Left forelimb (tissue), 1 donor: ENCODE measurements at regions not wholly inside any gene's neighbourhood (a gene's known extent, or its start where the extent isn't known, plus 50 kb on each side); places are given as distances from the start of the nearest gene placed in this dataset.
"Not testable (repeated sequence)": the region's sequence is repeated elsewhere in the genome, so short reads cannot be mapped to it uniquely, and the experiment has no call there.

Source experiments
- DNase-seq: peaks from one replicate; pipeline ENCODE4 v3.0.0-alpha.2; 2018; ENCODE audit warnings: low spot score

DNA sequence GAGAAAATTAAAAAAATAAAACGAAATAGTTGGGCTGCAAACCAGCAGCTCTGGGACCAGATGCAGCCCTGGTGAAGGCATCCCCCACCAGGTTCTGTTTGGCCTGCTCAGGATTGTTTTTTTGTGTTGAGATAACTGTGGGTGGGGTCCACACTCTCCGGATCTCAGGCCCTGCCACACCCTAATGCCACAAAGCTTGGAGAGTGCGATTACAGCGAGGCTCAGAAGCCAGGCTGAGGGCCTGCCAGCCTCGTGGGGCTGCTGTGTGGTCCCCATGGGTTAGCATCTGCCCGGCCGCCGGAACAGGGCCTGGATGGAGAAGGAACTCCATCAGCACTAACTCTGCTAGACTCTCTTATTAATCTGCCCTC is 290.8 kb upstream of the PLGLB2 start:
- DNase-seq, result not testable (repeated sequence)

DNA sequence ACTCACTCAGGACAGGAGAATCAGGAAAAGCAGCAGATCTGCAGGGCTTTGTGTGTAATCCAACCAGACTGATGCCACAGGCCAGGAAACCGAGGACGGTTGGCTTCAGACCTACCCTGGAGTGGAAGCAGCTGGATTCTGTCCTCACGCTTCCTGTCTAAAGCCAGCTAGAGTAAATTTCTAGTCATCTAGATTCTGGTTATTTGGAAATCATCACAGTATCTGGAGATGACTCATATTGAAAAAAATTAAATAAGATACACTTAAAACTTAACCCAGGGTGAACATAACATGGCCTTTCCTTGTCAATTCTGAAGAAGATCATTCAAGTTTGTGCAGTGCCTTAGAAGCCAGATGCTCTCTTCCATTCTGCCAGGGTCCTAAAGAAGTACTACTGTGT is 288.9 kb upstream of the PLGLB2 start:
- DNase-seq, result not testable (repeated sequence)

DNA sequence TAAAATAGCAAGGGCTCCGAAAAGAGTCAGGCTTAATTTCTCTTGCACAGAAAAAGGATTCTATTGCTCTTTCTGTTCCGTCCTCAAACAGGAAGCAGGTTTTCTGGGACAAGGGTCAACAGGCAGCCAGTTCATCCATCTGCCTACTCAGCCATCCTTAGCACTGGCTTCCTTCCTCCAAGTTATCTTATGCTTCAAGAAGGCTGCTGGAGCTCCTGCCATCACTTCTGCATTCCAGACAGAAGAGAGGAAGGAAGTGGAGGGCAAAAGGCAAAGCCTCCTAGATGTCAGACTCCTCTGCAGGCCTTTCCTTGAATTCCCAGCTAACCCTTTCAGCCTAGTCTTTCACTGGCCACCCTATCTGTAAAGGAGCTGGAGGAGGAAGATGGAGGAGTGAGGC is 287.8 kb upstream of the PLGLB2 start:
- DNase-seq, result not testable (repeated sequence)

DNA sequence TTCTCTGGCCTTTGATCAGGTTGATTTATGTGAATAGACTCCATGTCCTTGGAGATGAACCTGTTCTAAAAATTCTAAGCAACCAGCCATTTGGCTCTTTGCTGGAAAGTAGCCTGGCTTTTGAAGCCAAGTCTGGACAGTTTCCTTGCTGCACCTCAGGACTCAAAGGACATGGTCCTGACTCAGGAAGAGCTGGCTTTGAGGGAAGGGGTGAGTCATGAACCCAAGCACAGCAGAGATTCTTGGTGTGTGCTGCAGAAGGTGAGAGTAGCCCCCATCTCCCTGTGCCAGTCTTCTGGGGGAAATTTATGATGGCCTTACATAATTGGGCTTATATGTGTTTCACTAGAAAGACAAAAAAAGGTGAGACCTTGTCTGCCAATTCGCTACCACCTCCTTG is 287.2 kb upstream of the PLGLB2 start:
- not testable (repeated sequence) for DNase-seq

DNA sequence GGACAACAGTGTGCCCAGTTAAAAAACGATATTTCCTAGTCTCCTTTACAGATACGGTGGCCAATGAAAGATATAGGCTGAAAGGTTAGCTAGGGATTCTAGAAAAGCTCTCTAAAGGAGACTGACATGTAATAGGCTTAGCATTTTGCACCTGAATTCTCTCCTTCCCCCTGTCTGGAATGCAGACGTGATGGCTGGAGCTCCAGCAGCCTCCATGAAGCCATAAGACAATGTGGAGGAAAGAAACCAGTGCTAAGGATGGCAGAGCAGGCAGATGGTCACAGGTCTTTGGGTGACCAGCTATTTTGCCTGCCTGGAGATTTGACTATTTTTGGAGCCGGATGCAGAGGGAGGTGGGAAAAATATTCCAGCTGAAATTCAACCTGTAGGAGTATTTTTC is 286.2 kb upstream of the PLGLB2 start:
- DNase-seq, result not testable (repeated sequence)

DNA sequence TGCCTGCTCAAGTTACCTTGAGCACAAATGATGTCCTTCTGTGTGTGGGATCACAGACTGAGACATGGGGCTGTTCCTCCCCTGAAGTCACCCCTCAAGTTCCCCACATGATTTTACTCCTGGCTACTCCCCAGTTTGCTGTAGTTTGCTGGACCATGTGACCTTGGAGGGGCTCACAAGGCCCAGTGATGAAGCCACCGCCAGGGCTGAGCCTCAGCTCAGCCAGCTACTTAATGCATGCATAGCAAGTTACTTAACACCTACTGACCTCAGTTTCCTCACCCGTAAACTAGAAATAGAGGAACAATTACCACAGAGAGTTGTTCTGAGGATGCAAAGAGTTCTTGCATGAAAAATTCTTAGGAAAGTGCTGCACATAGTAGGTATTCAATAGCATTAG is 283.7 kb upstream of the PLGLB2 start:
- DNase-seq, result not testable (repeated sequence)

DNA sequence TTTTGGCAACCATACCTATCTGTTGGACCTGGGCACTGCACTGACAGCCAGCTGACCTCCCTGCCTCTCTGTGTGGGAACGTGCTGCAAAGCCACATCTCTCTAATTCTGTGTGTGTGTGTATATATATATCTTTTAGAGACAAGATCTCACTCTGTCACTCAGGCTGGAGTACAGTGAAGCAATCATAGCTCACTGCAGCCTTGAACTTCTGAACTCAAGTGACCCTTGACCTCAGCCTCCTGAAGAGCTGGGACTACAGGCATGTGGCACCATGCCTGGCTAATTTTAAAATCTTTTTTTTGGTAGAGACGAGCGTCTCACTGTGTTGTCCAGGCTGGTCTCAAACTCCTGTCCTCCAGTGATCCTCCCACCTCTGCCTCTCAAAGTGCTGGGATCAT is 282.2 kb upstream of the PLGLB2 start:
- not testable (repeated sequence) for DNase-seq

DNA sequence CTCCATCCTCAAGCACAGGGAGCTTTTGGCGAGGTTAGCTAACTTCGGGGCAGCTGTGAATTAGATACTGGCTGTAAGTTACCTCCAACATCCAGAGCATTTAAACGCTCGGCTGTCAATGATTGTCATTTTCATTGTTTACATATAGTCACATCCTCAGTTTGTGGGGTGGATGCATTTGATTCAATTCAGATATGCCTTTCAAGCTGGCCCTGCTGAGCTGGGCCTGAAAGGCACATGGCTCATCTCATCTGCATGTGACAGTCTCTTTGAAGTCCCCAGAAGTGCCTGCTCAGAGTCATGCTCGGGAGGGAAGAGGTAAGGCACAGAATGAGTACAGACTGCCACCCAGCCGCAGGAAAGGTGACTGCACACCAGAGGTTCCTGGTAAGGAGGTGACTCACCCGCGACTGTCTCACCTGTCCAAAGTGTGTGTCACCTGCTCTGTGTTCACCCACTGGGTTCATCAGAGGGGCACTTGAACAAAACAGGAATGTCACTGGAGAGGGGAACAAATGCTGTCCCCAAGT is 281.2 kb upstream of the PLGLB2 start:
- DNase-seq, result not testable (repeated sequence)

DNA sequence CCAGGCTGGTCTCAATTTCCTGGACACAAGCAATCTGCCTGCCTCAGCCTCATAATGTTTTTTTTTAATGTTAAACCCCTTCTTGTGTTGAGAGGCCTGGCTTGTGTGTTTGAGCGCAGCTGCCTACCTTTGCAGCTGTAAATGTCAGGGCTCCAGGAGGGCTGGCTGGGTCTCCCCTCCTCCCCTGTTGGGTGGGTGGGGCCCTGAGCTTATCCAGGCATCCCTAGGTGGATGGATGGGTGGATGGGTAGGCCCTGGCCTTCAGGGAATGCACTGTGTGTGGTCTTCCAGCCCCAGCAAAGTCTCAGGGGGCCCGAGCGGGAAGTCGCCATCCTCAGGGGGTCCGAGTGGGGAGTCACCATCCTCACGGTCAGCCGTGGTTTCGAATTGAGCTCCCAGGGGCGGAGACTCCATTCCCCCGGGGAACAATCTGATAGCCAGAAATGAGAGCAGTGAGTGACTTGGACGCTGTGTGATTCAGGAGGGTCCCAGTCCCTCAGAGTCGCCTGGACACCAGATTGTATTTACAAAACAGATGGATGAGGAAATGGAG is 279.4 kb upstream of the PLGLB2 start:
- not testable (repeated sequence) for DNase-seq

DNA sequence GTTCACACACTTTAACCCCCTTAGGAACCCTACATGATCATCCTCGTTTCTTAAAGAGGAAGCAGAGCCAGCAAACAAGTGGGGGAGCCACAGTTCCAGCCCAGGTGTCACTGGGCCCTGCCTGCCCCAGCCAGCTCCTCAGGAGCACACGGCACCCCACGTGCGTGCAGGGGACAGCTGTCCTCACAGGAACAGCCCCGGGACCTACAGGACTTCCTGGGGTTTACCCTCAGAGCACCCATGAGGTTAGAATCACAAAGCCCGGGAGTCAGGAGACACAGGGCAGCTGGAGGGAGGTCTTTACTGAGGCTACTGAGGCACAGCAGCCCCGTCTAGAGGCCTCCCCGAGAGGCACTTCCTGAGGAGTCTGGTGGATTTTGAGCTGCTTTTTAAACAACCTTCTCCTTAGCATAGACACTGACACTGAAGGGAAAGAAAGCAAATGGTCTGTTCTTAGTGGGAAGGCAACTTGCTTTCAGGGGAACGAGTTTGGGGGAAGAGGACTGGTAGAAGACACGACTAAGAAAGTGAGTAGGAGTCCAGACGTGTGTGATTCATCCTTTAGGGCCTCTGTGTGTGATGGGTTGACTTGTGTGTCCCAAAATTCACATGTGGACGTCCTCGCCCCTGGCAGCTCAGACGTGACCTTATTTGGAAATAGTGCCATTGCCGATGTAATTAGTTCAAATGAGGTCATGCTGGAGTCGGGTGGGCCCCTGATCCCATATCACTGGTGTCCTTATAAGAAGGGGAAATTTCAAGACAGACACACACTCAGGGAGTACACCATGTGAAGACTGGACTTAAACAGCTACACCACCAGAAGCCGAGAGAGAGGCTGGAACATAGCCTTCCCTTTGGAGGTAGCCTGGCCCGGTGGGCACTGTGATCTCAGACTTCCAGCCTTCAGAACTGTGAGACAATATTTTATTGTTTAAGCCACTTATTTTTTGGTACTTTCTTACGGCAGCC is 278.4 kb upstream of the PLGLB2 start:
- not testable (repeated sequence) for DNase-seq

DNA sequence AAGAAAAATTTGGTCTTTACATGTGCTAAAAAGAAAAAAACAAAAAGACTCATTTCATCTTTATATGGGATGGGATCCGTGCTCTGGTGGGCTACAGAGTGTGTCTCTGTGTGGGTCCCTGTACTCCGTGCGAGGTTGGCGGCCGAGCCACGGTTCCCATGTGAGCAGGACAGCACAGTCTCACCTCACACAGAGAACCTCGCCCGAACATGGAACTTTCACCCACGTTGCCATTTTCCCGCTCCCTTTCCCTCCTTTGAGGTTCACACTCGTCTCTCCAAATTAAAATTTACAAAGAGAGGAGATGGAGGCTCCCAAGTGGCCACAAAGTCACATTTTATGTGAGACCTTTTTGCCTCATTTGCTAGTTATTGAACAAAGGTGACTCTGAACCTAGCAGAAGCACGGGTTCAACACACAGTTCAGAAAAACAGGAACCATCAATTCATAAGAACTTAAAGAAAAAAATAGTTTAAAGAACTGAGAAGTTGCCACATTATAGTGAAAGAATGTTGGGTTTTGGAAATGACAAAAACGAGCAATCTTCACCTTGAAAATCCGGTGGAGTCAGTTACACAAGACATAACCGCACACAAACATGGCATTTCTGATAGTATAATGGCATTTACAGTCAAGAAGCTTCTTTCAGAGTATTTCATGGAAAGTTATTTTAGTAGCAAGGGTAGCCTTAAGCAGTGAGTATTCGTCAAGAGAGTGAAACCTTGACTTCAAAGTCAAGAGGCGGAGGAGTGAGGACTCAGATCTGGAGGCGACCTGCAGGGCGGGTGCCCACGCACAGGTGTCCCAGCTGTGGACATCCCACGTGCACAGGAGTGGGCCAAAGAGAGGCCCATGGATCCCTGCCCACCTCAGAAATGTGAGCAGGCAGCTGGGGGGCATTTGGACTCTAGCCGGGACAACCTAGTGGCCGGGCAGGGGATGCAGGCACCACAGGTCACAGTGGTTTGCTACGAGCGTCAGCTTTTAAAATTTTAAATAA is 277.2 kb upstream of the PLGLB2 start:
- DNase-seq, result not testable (repeated sequence)

DNA sequence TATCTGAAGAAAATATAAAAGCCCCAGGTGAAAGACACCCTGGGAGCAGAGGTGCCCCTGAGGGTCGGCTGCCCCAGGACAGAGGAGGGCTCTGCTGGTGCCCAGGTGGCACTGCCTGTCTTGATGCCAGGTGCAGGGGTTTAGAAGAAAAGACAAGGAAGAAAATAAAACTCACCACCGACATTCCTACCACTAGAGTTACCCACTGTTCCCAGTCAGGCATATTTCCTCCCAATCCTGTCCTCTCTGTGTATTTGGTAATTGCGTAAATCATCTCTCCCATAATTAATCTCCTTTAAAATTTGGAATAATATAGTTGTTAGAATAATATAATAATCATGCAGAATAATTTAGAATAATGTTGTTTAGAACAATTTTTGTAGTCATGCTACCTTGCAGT is 276.4 kb upstream of the PLGLB2 start:
- DNase-seq, result not testable (repeated sequence)

DNA sequence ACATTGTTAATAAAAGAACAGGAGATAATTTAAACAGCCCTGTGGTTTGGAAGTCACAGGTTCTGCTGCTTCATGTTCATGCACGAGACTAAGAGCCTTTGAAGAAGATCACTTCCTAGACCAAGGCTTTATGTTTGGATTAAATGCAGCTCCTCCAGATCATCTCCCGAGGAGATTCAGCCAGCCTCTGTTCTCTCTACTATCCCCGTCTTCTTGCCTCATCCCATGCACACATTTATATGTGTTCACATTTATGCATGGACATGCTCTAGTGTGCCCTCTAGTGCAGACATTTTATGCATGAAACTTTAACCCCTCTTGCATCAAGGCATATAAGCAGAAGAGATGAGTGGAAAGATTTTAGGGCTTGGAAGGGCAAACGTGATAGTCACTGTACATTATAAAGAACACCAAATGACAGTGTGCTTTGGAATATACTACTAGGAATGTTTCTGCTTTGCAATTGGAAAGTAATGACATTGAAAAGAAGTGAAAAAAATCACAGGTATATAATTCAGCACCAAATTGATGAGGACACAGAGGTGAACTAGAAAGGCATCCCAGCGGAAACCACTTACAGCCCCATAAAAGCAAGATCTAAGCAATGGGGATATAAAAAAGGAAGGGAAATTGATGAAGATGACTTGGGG is 271.5 kb upstream of the PLGLB2 start:
- not testable (repeated sequence) for DNase-seq

DNA sequence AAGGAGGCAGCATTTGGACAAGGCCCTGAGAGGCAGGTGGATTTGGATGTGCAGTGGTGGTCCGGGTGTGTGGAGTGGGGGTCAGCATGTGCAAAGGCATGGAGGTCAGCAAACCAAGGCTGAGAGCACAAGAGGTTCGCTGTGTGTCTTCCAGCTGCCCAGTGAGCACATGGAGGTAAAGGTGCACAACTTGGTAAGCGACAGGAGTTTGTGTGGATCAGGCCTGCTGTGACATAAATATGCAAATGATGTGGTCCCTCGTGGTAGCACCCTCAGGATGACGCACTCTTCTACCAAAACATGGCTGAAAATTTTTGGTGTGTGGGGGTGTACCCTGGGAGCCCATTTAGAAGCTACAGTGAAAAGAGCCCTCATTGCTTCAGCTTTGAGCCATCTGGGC is 271.0 kb upstream of the PLGLB2 start:
- DNase-seq, result not testable (repeated sequence)

DNA sequence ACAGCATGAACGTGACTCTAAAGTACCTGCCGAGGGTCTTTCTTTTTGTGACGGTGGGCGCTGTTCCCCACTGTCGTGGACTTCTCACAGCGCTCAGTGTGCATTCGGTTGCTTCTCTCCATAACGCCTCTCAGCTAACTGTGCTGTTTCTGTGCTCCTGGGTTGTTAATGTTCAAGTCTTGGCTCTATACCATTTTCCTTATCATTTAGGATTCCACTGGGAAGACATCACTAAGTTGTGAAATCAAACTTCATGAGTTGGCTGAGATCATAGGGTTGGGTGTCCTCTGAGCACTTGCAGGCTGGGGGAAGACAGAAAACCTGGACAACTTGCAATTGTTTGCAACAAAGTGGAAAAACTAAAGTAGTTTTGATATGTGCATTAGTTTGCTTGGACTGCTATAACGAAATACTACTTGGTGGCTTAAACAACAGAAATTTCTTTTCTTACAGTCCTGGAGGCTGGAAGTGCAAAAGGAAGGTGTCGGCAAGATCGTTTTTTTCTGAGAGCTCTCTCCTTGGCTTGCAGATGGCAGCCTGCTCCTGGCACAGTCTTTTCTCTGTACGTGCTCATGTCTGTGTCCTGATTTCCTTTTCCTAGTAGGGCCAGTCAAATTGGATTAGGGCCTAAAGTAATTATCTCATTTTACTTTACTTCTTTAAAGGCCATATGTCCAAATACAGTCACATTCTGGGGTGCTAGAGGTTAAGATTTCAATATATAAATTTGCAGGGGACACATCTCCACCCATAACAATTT is 270.0 kb upstream of the PLGLB2 start:
- not testable (repeated sequence) for DNase-seq

DNA sequence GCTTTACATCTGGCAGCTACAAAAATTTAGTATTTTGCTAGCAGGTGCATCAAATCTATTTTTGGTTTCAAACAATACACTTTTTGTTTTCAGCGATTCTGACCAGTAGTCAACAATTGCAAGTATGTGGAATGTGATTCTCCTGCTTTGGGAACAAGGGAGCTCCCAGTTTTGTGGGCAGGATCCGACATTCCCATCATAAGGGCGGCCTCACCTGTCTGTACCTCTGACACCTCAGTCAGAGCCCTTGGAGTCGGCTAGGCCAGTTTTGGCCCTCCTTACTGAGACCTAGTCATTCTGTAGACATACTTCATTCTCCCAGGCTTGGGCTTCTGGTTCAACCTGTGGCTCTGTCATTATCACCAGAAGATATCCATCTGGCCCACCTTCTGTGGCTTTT is 269.0 kb upstream of the PLGLB2 start:
- DNase-seq, result not testable (repeated sequence)

DNA sequence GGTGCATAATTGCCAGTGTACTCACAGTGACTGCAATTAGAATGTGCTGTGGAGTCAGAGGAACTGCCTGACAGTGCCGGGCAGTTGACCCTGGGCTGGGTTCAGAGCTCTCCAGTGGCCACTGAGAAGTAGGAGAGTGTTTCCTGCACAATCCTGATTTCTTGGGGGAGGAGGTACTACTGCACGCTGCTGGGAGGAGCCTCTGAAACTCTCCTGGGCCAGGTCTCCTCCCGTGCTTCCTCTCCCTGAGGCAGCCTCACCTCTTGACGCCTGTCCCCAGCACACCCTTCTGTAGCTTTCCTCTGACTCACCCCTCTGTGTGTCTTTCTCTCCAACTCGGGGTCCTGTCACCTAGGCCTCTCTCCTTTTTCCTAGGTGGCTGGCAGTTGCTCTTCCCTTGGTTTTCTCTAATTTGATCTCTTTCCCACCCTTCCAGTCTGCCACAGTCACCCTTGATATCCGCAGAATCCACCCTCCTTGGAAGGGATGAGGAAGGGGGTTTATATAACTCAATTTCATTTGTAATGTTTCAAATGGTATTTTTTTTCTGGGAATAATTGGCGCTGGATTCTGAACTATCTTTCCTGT is 264.7 kb upstream of the PLGLB2 start:
- DNase-seq, result not testable (repeated sequence)

DNA sequence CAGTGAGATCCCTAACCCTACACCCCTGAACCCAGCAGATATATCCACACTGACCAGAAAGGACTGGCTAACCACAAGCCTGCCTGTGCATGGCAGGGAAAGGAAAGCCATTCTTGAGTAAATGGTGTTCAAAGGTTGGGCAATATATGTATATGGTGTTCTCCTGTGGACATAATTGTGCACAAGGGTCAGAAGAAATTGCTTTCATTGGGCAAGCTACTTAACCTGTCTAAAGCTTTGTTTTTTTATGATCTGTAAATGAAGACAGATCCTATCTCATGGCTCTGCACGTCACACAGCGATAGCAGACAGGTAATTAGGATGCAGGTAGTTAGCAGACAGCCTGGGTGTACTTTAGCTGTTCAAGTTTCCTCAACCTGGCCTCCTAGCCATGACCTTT is 263.5 kb upstream of the PLGLB2 start:
- not testable (repeated sequence) for DNase-seq

DNA sequence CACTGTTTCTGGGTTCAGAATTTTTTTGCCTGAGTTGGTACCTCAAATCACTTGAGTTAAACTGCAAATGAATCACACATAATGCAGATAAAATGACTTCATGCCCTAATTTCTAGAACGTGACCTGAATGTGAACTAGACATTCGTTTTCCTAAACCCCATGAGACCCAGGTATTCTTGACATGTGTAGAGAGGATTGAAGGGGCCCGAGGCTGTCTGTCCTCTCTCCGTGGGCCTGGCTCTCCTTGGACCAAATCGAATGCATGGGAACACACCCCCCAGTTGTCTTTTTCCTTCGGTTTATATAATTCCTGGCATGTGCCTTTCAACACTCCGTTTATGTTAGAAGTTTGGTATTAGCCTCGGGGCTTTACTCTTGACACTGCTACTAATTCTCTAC is 262.4 kb upstream of the PLGLB2 start:
- not testable (repeated sequence) for DNase-seq

DNA sequence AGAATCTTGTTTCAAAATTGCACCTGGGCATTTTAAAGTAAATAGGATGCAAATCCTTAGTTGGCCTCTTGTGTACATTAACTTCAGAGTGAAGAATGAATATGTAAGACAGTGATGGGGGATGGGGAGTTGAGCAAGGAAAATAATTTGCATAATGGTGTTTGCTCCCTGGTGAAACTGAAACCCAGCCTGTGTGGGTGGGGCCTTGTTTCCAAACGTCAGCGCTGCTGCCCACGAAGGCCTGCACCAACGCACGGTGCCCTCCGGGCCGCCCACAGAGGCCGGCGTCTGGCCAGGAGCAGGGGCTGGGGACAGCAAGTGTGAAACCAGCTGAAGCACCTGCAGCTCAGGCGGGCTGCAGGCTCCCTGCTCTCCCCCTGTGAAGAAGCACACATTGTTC is 262.0 kb upstream of the PLGLB2 start:
- DNase-seq, result not testable (repeated sequence)
